Activated T-cell treated with anti-CD3 and anti-CD28 coated beads for 1 hour (primary cell): ENCODE measurements at regions not wholly inside any gene's neighbourhood (a gene's known extent, or its start where the extent isn't known, plus 50 kb on each side); places are given as distances from the start of the nearest gene placed in this dataset.
"Not testable (repeated sequence)": the region's sequence is repeated elsewhere in the genome, so short reads cannot be mapped to it uniquely, and the experiment has no call there.

Experiments
- DNase-seq: peaks from one replicate; pipeline ENCODE4 v3.0.0-alpha.2; 2020; ENCODE audit warnings: low read depth

GRCh38 chr22:49457946-49458707 lies 369.5 kb downstream of the BRD1 start:
- no peak for DNase-seq

- no peak for DNase-seq
These were observed 370.5 kb downstream of the BRD1 start for GRCh38 chr22:49457146-49457545.

DNA sequence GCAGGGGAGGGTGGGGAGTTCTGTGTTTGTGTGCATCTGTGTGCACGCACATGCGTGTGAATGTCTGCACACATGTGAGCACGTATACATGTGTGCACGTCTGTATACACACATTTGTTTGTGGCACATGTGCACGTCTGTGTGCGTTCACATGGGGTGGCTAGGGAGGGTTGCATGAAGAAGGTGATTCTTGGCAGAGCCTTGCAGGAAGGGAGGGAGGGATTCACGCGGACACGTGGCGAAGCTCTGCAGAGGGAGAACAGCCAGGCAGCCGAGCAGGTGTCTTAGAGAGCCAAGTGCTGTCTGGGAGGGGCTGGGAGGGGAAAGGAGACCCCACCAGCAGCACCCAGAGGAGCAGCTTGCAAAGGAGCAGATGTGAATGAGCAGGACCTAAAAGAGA lies 372.1 kb downstream of the BRD1 start:
- DNase-seq, result no peak

DNA sequence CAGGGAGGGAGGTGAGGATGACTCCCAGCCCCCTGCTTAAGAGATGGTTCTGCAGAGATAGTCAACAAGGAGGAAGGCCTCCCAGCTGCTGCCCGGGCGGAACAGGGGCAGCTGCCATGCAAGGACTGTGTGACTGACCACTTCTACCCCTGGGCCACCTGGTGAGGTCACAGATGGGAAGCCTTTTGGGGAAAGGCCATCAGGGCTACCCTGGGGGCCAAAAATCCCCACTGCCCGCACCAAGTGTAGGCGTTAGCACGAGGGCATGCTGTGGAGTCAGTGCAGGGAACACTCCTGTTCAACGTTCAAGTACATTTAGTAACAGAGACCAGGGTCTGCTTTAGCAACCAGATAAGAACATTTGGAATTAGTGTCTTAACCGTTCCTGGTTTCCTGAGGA lies 372.9 kb downstream of the BRD1 start:
- DNase-seq, result no peak

GRCh38 chr22:49453771-49454170 lies 373.9 kb downstream of the BRD1 start:
- DNase-seq, result no peak

DNA sequence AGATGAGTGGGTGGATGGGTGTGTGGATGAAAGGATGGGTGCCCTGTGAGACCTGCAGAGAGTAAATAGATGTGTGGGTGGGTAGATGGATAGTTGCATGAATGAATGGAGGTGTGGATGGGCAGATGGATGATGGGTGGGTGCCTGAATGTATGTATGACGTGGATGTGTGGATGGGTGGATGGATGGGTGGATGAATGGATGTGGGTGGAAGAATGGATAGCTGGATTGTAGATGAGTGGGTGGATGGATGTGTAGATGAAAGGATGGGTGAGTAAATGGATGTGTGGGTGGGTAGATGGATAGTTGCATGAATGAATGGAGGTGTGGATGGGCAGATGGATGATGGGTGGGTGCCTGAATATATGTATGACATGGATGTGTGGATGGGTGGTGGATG lies 374.7 kb downstream of the BRD1 start:
- DNase-seq, result not testable (repeated sequence)

GRCh38 chr22:49452362-49452946 lies 375.2 kb downstream of the BRD1 start:
- DNase-seq, result no peak

GRCh38 chr22:49451070-49451840 lies 376.4 kb downstream of the BRD1 start:
- no peak for DNase-seq

GRCh38 chr22:49450498-49450897 lies 377.2 kb downstream of the BRD1 start:
- no peak for DNase-seq

GRCh38 chr22:49449811-49450446 lies 377.7 kb downstream of the BRD1 start:
- DNase-seq, result no peak

DNA sequence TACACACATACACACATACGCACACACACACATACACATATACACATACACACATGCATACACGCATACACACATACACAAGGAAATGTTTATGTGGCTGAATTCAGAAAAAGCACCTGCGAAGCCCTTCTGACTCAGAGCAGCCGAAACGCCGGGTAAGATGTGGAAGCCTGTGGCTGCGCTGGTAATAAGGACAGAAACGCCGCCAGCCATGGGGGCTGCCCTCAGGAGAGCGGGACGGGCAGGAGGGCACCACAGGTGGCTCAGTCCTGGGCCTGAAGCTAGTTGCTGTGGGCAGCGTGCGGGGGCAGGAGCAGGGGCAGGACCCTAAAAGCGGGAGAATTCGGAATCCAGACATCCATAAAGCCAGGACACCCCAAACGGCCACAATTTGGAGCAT lies 378.3 kb downstream of the BRD1 start:
- DNase-seq, result no peak

GRCh38 chr22:49448526-49448925 lies 379.1 kb downstream of the BRD1 start:
- DNase-seq, result no peak

- no peak for DNase-seq
These were observed 379.8 kb downstream of the BRD1 start for GRCh38 chr22:49447837-49448236.

GRCh38 chr22:49446759-49447710 lies 380.6 kb downstream of the BRD1 start:
- no peak for DNase-seq

DNA sequence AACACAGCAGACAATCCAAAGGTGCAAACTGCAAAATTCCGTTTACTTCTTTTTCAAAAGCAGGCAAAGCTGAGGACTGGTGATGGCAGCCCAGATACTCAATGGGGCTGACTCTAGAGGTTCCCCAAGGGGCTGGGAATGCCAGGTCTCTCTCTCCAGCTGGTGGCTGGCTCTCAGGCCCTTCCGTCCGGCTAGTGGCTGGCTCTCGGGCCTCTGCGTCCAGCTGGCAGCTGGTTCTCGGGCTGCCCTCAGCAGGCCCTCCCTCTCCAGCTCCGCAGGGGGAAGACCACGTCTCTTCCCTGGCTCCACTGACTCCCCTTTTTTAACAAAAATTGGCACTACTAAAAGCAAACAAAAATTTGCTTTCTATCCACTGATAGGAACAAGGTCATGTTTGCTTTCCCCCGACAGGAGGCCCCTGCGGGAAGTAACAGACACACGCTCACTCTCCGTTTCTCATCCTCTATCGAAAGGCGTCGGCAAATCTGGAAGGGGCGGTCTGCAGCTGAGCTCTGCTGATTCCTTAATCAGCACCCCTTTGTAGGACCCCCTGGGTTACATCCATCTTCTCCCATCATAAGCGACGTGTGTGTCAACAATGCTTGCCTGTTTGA lies 381.4 kb downstream of the BRD1 start:
- DNase-seq, result no peak

DNA sequence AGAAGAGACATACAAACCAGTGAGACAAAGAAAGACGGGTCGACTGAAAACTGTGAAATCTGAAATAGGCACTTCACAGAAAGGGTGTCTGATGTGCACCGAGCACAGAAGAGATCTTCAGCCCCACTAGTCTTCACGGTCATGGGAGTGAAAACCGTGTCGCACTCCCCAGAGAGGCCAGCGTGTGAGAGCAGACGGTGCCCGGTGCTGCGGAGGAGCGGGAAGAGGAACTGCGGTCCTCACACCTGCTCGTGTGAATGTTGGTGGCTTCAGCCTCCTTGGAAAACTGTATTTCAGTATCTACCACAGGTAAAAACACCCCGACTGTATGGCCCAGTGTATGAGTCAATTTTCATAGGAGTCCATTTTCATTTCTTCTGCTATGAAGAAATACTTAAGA lies 382.9 kb downstream of the BRD1 start:
- DNase-seq, result no peak

DNA sequence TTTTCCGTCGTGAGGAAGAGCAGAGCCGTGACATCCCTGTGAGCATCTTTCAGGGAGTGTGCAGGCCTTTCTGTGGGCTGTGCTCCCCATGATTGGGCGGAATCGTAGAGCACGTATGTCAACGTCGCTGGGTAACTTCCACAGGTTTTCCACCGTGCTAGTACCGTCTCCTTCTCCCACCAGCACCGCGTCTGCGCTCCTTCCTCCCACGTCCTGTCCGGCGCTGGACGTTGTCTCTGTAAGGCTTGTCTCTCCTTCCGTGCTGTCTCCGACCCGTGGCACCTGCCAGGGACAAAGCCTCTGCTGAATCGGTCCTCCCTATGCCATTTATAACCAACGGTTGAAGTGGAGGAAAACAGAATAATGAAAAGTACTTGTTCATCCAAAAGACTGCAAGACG lies 386.7 kb downstream of the BRD1 start:
- DNase-seq, result no peak

GRCh38 chr22:49439373-49439772 lies 388.3 kb downstream of the BRD1 start:
- no peak for DNase-seq

DNA sequence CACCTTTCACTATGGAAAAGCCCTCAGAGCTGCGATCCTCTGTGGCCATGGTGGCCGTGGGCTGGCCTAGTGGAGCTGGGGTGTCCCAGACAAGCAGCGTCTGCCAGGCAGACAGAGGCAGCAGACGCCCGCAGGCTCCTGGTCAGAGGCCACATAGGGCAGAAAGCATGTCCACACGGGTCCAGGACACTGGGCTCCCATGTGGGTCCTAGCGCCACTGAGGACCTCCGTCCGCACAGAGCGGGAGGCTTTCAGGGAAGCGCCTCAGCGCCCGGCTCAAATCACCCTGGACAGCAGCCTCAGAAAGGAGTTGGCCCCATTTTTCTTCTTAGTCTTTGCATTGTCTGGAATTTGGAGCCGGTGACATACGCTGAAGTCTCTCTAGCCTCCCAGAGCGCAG lies 389.7 kb downstream of the BRD1 start:
- DNase-seq, result no peak

DNA sequence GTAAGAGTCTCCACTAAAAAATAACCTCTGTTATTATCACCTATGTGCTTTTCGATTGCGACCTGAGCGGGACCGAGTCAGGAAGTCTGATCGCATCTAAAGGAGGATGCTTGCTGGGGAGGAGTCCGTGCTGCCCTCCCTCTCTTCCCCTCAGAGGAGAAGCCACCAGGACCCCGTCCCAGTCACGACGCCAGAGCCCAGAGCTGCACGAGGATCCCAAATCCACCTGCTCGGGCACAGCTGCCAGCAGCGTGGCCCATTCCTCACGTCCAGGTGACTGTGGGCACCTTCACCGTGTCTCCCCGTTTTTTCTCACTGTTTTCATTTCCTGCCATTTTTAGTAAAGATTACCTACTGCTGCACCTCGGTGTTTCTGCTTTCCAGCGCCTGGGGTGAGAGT lies 390.3 kb downstream of the BRD1 start:
- no peak for DNase-seq

DNA sequence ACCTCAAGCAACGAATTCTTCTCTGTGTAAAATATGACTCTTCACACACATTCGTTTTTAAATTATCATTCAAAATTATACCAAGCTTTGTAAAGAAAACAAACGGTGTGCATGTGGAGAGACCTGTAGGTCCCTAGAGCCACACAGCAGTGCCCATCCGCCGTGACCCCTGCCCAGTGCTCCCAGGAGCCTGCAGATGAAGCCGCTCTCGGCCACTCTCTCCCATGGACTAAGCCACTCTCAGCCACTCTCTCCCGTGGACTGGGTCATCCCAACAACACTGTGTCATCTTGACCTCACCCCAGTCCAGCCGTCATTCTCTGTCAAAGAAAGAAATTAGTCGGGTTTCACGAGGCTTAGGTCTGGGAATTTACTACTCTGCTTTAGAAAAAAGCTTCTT lies 391.6 kb downstream of the BRD1 start:
- DNase-seq, result no peak
